Breast epithelium (tissue), 3 donors: ENCODE measurements at regions not wholly inside any gene's neighbourhood (a gene's known extent, or its start where the extent isn't known, plus 50 kb on each side); places are given as distances from the start of the nearest gene placed in this dataset.

ENCODE experiments used
- POLR2A ChIP-seq: fragments of 450-650 bp; IDR thresholded peaks from one replicate; pipeline ENCODE4 v1.6.1; 2016; ENCODE audit warnings: antibody characterized with exemption, mild to moderate bottlenecking, moderate library complexity
- POLR2AphosphoS5 ChIP-seq, 3 donors: sonication (generic); formaldehyde crosslinking; IDR thresholded peaks; one replicate each; pipeline ENCODE4 v1.6.1; 2017; ENCODE audit warnings: antibody characterized with exemption in 3 of 3
- TF ChIP-seq, protein P1 (sequence below), 3 donors: fragments of 450-650 bp; IDR thresholded peaks; one replicate each; pipeline ENCODE4 v1.5.1; 2016 to 2017; ENCODE audit warnings: antibody characterized with exemption in 3 of 3, mild to moderate bottlenecking in 3 of 3, moderate library complexity in 3 of 3

DNA sequence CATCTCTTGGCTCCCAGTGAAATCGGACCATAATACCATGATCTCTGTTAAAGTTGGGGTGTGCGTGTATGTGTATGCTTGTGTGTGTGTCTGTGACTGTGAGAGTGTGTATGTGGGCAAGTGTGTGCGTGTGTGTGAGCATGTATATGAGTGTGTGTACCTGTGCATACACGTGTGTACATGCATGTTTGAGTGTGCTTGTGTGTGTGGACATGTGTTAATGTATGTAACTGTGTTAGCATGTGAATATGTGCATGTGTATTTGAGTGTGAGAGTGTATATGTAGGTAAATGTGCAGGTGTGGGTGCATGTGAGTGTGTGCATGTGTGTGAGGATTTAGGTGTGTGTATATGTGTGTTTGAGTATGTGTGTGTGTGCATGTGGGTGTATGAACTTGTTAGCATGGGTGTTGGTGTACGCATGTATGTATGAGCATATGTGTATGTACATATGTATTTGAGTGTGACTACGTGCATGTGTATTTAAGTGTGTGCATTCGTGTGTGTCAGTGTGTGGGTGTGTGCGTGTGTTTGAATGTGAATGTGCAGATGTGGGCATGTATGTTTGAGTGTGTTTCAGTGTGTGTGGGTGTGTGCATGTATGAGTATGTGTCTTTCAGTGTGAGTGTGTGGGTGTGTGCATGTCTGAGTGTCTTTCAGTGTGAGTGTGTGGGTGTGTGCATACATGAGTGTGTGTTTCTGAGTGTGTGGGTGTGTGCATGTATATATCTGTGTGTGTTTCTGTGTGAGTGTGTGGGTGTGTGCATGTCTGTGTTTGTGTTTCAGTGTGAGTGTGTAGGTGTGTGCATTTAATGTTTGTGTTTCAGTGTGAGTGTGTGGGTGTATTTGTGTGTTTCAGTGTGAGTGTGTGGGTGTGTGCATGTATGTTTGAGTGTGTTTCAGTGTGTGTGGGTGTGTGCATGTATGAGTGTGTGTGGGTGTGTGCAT lies 183.2 kb downstream of the SOX9 start:
- TF ChIP-seq POLR2AphosphoS5 (IDR thresholded peaks at IDR 0.05) (no peak), POLR2A (no peak)
- TF ChIP-seq, protein P1, sequence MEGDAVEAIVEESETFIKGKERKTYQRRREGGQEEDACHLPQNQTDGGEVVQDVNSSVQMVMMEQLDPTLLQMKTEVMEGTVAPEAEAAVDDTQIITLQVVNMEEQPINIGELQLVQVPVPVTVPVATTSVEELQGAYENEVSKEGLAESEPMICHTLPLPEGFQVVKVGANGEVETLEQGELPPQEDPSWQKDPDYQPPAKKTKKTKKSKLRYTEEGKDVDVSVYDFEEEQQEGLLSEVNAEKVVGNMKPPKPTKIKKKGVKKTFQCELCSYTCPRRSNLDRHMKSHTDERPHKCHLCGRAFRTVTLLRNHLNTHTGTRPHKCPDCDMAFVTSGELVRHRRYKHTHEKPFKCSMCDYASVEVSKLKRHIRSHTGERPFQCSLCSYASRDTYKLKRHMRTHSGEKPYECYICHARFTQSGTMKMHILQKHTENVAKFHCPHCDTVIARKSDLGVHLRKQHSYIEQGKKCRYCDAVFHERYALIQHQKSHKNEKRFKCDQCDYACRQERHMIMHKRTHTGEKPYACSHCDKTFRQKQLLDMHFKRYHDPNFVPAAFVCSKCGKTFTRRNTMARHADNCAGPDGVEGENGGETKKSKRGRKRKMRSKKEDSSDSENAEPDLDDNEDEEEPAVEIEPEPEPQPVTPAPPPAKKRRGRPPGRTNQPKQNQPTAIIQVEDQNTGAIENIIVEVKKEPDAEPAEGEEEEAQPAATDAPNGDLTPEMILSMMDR (IDR thresholded peaks at IDR 0.05) = no peak
